ENCODE measurements at regions not wholly inside any gene's neighbourhood (a gene's known extent, or its start where the extent isn't known, plus 50 kb on each side); places are given as distances from the start of the nearest gene placed in this dataset.
A peak's percentile ranks its signal among the peaks of the same experiment; 100 is the strongest.
"Not testable (repeated sequence)": the region's sequence is repeated elsewhere in the genome, so short reads cannot be mapped to it uniquely, and the experiment has no call there.

DNA sequence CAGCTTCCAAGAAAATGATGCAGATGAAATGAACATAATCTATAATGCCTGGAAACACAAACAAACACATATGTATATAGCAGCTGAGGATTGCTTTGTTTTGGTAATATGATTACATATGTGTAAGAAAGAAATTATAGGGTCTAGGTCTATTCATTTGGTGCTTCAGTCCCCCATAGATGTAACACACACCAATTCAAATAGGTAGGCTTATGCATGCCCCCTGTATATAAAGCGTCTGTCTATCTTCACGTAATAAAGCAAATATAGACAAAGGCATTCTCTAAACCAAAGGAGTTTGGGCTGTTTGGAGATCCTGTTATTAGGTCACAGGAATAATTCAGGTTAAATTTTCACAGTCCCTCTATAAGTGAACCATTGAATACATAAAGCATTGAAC is 270.4 kb upstream of the SGK1 start:
- WGBS, 2 experiments = 96 to 100% methylated on average over 2 of the region's 2 CpGs
- H3K36me3 ChIP-seq (ENCODE audit: control insufficient read depth, insufficient read depth, low read length) = no peaks in the 10 kb centered on the region
- no peaks in the 10 kb centered on the region for H3K27me3 ChIP-seq (ENCODE audit: control insufficient read depth, insufficient read depth, low read length, poor library complexity, severe bottlenecking)
- no peak overlapping the region for H3K4me3 ChIP-seq (ENCODE audit: insufficient read depth, low read depth, low read length)
- H3K9me3 ChIP-seq (ENCODE audit: control insufficient read depth, low read length) = no peaks in the 10 kb centered on the region
- no peak overlapping the region for H3K27ac ChIP-seq (ENCODE audit: insufficient read depth, low read depth, low read length, poor library complexity, severe bottlenecking)
- peaks cover 2% of the 10 kb centered on the region for H3K4me1 ChIP-seq (ENCODE audit: control insufficient read depth, insufficient read depth, low read length)

DNA sequence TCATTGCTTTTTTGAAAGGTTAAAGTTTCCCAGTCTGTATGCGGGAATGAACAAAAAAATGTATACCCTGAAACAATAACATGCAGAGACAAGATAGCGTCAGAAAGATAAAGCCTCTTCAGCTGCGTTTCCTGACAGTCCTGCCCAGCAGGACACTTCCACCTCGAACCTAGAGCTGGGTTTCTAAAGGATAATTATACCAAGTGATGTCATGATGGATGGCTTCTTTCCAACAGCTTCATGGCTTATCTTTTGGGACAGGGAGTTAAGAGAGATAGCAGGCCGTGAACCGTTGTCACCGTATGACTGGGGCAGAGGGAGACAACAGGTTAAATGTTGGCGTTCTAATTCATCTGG is 267.6 kb upstream of the SGK1 start:
- no peaks in the 10 kb centered on the region for H3K27me3 ChIP-seq (ENCODE audit: control insufficient read depth, insufficient read depth, low read length, poor library complexity, severe bottlenecking)
- H3K4me1 ChIP-seq (ENCODE audit: control insufficient read depth, insufficient read depth, low read length) = peaks cover 2% of the 10 kb centered on the region
- no peaks in the 10 kb centered on the region for H3K9me3 ChIP-seq (ENCODE audit: control insufficient read depth, low read length)
- H3K4me3 ChIP-seq (ENCODE audit: insufficient read depth, low read depth, low read length) = no peak overlapping the region
- H3K36me3 ChIP-seq (ENCODE audit: control insufficient read depth, insufficient read depth, low read length) = no peaks in the 10 kb centered on the region
- H3K27ac ChIP-seq (ENCODE audit: insufficient read depth, low read depth, low read length, poor library complexity, severe bottlenecking) = no peak overlapping the region
- WGBS, 2 experiments = 87 to 91% methylated on average over 8 of the region's 8 CpGs

DNA sequence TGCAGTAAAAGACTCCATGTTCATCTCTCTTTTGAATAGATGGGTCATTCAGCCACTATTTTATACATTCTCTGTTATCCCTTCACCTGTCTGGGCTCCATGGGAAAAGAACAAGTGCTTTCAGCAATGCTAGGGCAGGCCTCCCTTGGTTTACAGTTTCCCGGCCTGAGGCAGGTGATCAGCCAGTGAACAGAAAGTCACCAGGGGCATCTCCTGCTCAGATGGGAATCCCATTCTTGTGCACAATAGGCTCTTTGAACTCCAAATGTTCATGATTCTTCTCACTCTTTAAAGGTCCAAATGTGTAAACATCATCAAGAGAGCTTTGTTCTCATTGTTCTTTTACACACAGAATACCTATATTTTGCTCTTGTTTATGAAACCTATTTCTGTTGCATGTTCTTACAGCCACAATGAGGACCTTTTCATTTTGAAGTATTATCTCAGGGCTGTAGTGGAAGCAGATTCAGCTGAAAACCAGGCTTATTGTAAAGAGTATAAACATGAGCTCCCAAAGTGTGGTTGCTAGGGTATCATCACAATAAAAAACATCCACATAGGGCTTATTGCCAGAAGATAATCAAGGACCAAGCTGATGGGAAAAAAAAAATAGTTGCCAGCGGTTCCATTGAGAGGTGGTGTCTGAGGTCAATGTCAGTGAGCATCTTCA is 267.1 kb upstream of the SGK1 start:
- Histone ChIP-seq H3K9me3 (ENCODE audit: control insufficient read depth, low read length) (no peaks in the 10 kb centered on the region), H3K4me1 (ENCODE audit: control insufficient read depth, insufficient read depth, low read length) (peaks cover 2% of the 10 kb centered on the region), H3K4me3 (ENCODE audit: insufficient read depth, low read depth, low read length) (no peak overlapping the region), H3K36me3 (ENCODE audit: control insufficient read depth, insufficient read depth, low read length) (no peaks in the 10 kb centered on the region), H3K27ac (ENCODE audit: insufficient read depth, low read depth, low read length, poor library complexity, severe bottlenecking) (peak overlapping the region; percentile 16), H3K27me3 (ENCODE audit: control insufficient read depth, insufficient read depth, low read length, poor library complexity, severe bottlenecking) (no peaks in the 10 kb centered on the region)
- 84 to 86% methylated on average over 2 of the region's 2 CpGs for WGBS, 2 experiments

- H3K9me3 ChIP-seq (ENCODE audit: control insufficient read depth, low read length) = no peaks in the 10 kb centered on the region
- H3K4me3 ChIP-seq (ENCODE audit: insufficient read depth, low read depth, low read length) = no peak overlapping the region
- H3K27me3 ChIP-seq (ENCODE audit: control insufficient read depth, insufficient read depth, low read length, poor library complexity, severe bottlenecking) = no peaks in the 10 kb centered on the region
- H3K4me1 ChIP-seq (ENCODE audit: control insufficient read depth, insufficient read depth, low read length) = no peaks in the 10 kb centered on the region
- no peak overlapping the region for H3K27ac ChIP-seq (ENCODE audit: insufficient read depth, low read depth, low read length, poor library complexity, severe bottlenecking)
- H3K36me3 ChIP-seq (ENCODE audit: control insufficient read depth, insufficient read depth, low read length) = no peaks in the 10 kb centered on the region
These were observed 260.1 kb upstream of the SGK1 start for GRCh38 chr6:134577998-134578397.

- Histone ChIP-seq H3K4me1 (ENCODE audit: control insufficient read depth, insufficient read depth, low read length) (no peaks in the 10 kb centered on the region), H3K36me3 (ENCODE audit: control insufficient read depth, insufficient read depth, low read length) (no peaks in the 10 kb centered on the region), H3K9me3 (ENCODE audit: control insufficient read depth, low read length) (no peaks in the 10 kb centered on the region), H3K4me3 (ENCODE audit: insufficient read depth, low read depth, low read length) (no peak overlapping the region), H3K27ac (ENCODE audit: insufficient read depth, low read depth, low read length, poor library complexity, severe bottlenecking) (no peak overlapping the region), H3K27me3 (ENCODE audit: control insufficient read depth, insufficient read depth, low read length, poor library complexity, severe bottlenecking) (no peaks in the 10 kb centered on the region)
- WGBS, 2 experiments = 91 to 93% methylated on average over 1 of the region's 1 CpG
These were observed 257.3 kb upstream of the SGK1 start for GRCh38 chr6:134575221-134575620.

- no peak overlapping the region for H3K27ac ChIP-seq (ENCODE audit: insufficient read depth, low read depth, low read length, poor library complexity, severe bottlenecking)
- H3K4me3 ChIP-seq (ENCODE audit: insufficient read depth, low read depth, low read length) = no peak overlapping the region
- H3K27me3 ChIP-seq (ENCODE audit: control insufficient read depth, insufficient read depth, low read length, poor library complexity, severe bottlenecking) = no peaks in the 10 kb centered on the region
- H3K4me1 ChIP-seq (ENCODE audit: control insufficient read depth, insufficient read depth, low read length) = no peaks in the 10 kb centered on the region
- H3K9me3 ChIP-seq (ENCODE audit: control insufficient read depth, low read length) = no peaks in the 10 kb centered on the region
- no peaks in the 10 kb centered on the region for H3K36me3 ChIP-seq (ENCODE audit: control insufficient read depth, insufficient read depth, low read length)
- 95 to 96% methylated on average over 5 of the region's 5 CpGs for WGBS, 2 experiments
These were observed 256.6 kb upstream of the SGK1 start for GRCh38 chr6:134574491-134574890.

GRCh38 chr6:134569996-134570395 is 252.1 kb upstream of the SGK1 start:
- not testable (repeated sequence) for H3K4me1 ChIP-seq (ENCODE audit: control insufficient read depth, insufficient read depth, low read length); H3K9me3 ChIP-seq (ENCODE audit: control insufficient read depth, low read length); H3K27ac ChIP-seq (ENCODE audit: insufficient read depth, low read depth, low read length, poor library complexity, severe bottlenecking); H3K36me3 ChIP-seq (ENCODE audit: control insufficient read depth, insufficient read depth, low read length); H3K4me3 ChIP-seq (ENCODE audit: insufficient read depth, low read depth, low read length); H3K27me3 ChIP-seq (ENCODE audit: control insufficient read depth, insufficient read depth, low read length, poor library complexity, severe bottlenecking)
- 86 to 92% methylated on average over 3 of the region's 3 CpGs for WGBS, 2 experiments

DNA sequence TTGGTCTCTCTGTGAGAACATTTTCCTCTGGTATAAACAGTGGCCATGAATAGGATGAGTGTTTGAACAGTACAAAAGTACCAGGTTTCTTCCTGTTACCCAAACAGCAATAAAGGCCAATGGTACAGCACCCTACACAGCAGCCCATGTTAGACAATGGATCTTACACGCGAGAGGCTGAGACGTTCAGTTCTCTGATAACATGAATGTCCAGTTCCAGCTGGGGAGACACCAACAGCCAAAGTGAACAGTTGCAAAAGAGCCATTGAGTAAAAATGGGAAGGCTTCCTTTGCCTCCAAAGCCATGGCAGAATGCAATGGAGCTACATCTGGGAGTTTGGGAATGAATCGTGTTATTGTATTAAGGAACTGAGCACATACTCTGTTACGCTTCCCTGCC is 246.8 kb upstream of the SGK1 start:
- Histone ChIP-seq H3K4me1 (ENCODE audit: control insufficient read depth, insufficient read depth, low read length) (no peaks in the 10 kb centered on the region), H3K4me3 (ENCODE audit: insufficient read depth, low read depth, low read length) (no peak overlapping the region), H3K27ac (ENCODE audit: insufficient read depth, low read depth, low read length, poor library complexity, severe bottlenecking) (no peak overlapping the region), H3K36me3 (ENCODE audit: control insufficient read depth, insufficient read depth, low read length) (no peaks in the 10 kb centered on the region), H3K9me3 (ENCODE audit: control insufficient read depth, low read length) (no peaks in the 10 kb centered on the region), H3K27me3 (ENCODE audit: control insufficient read depth, insufficient read depth, low read length, poor library complexity, severe bottlenecking) (no peaks in the 10 kb centered on the region)
- 91 to 92% methylated on average over 5 of the region's 5 CpGs for WGBS, 2 experiments

- H3K4me3 ChIP-seq (ENCODE audit: insufficient read depth, low read depth, low read length) = no peak overlapping the region
- no peaks in the 10 kb centered on the region for H3K4me1 ChIP-seq (ENCODE audit: control insufficient read depth, insufficient read depth, low read length)
- no peaks in the 10 kb centered on the region for H3K27me3 ChIP-seq (ENCODE audit: control insufficient read depth, insufficient read depth, low read length, poor library complexity, severe bottlenecking)
These were observed 242.1 kb upstream of the SGK1 start for GRCh38 chr6:134560019-134560418.

DNA sequence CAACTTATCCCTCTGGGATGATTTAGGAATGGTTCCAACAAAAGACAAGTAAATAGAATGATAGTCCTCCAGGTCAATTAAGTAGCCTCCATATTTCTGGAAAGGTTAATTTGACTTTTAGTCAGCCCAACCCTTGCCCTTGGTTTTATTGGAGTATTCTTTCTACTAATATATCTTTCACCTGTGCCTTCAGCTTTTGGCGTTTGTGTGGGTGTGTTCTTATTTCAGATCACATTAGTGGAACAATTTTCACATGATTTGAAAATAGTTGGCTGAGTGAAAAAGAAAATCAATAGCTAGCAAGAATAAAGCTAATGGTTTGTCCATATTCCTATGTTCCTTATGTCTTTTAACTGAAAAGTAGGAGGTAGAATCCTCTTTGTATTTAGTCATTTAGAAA is 239.6 kb upstream of the SGK1 start:
- Histone ChIP-seq H3K9me3 (ENCODE audit: control insufficient read depth, low read length) (no peaks in the 10 kb centered on the region), H3K27ac (ENCODE audit: insufficient read depth, low read depth, low read length, poor library complexity, severe bottlenecking) (no peak overlapping the region), H3K27me3 (ENCODE audit: control insufficient read depth, insufficient read depth, low read length, poor library complexity, severe bottlenecking) (no peaks in the 10 kb centered on the region), H3K36me3 (ENCODE audit: control insufficient read depth, insufficient read depth, low read length) (no peaks in the 10 kb centered on the region), H3K4me3 (ENCODE audit: insufficient read depth, low read depth, low read length) (no peak overlapping the region), H3K4me1 (ENCODE audit: control insufficient read depth, insufficient read depth, low read length) (no peaks in the 10 kb centered on the region)
- WGBS, 2 experiments = 75% methylated on average over 1 of the region's 1 CpG; no CpG with 5 or more reads in 1 of the 2 experiments

More at GRCh38 chr6:134560019-134560418, 242.1 kb upstream of the SGK1 start:
- H3K9me3 ChIP-seq (ENCODE audit: control insufficient read depth, low read length) = no peaks in the 10 kb centered on the region
- H3K36me3 ChIP-seq (ENCODE audit: control insufficient read depth, insufficient read depth, low read length) = no peaks in the 10 kb centered on the region
- H3K27ac ChIP-seq (ENCODE audit: insufficient read depth, low read depth, low read length, poor library complexity, severe bottlenecking) = no peak overlapping the region

DNA sequence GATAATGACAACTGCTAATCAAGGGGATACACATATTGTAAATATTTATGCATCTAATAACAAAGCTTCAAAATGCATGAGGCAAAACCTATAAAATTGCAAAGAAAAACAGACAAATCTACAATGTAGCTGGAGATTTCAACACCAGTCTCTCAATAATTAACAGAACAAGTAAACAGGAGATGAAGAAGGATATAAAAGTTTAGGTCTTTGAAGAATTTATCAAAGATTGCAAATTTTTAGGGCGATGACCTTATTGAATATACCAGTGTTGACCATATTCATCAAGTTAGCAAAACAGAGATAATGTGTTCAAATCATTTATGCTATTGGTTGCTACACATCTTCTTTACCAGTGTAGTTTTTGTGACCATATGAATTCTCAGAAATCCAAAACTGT is 237.8 kb upstream of the SGK1 start:
- 86% methylated on average over 1 of the region's 1 CpG; no CpG with 5 or more reads in 1 of the 2 experiments for WGBS, 2 experiments
- Histone ChIP-seq H3K9me3 (ENCODE audit: control insufficient read depth, low read length) (no peaks in the 10 kb centered on the region), H3K27ac (ENCODE audit: insufficient read depth, low read depth, low read length, poor library complexity, severe bottlenecking) (no peak overlapping the region), H3K4me1 (ENCODE audit: control insufficient read depth, insufficient read depth, low read length) (no peaks in the 10 kb centered on the region), H3K36me3 (ENCODE audit: control insufficient read depth, insufficient read depth, low read length) (no peaks in the 10 kb centered on the region), H3K4me3 (ENCODE audit: insufficient read depth, low read depth, low read length) (no peak overlapping the region), H3K27me3 (ENCODE audit: control insufficient read depth, insufficient read depth, low read length, poor library complexity, severe bottlenecking) (no peaks in the 10 kb centered on the region)

All from ectodermal cell (in vitro differentiated cells).